ENCODE measurements at regions not wholly inside any gene's neighbourhood (a gene's known extent, or its start where the extent isn't known, plus 50 kb on each side); places are given as distances from the start of the nearest gene placed in this dataset.

- Histone ChIP-seq H3K36me3 (no peaks in the 10 kb centered on the region), H3K4me3 (ENCODE audit: low read depth, low read length) (no peak overlapping the region), H3K4me1 (no peaks in the 10 kb centered on the region), H3K9me3 (no peaks in the 10 kb centered on the region), H3K27me3 (no peaks in the 10 kb centered on the region)
- DNase-seq = no peak
- TF ChIP-seq CTCF (IDR thresholded peaks at IDR 0.05; ENCODE audit: low read depth, low read length) = no peak
These were observed 1016.0 kb upstream of the INTU start for GRCh38 chr4:126616795-126617194.

GRCh38 chr4:126627255-126627654, 1005.5 kb upstream of the INTU start:
- peak; percentile 74 for TF ChIP-seq CTCF (IDR thresholded peaks at IDR 0.05; ENCODE audit: low read depth, low read length)
- H3K4me1 ChIP-seq = no peaks in the 10 kb centered on the region
- no peak overlapping the region for H3K4me3 ChIP-seq (ENCODE audit: low read depth, low read length)
- H3K9me3 ChIP-seq = no peaks in the 10 kb centered on the region
- H3K27me3 ChIP-seq = no peaks in the 10 kb centered on the region
- DNase-seq = peak; percentile 35
- H3K36me3 ChIP-seq = no peaks in the 10 kb centered on the region

DNA sequence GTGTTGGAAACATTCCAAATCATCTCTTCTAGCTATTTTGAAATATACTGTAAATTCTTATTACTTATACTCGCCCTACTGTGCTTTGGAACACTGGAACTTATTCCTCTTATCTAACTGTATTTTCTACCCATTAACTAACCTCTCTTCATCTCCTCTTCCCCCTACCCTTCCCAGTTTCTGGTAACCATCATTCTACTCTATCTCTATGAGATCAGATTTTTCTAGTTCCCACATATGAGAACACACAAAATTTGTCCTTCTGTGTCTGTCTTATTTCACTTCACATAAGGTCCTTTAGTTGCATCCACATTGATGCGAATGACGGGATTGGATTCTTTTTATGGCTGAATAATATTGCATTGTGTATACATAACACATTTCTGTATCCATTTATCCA, 1003.8 kb upstream of the INTU start:
- no peak for DNase-seq
- no peak for TF ChIP-seq CTCF (IDR thresholded peaks at IDR 0.05; ENCODE audit: low read depth, low read length)
- no peak overlapping the region for H3K4me3 ChIP-seq (ENCODE audit: low read depth, low read length)
- no peaks in the 10 kb centered on the region for H3K9me3 ChIP-seq
- no peaks in the 10 kb centered on the region for H3K4me1 ChIP-seq
- H3K36me3 ChIP-seq = no peaks in the 10 kb centered on the region
- H3K27me3 ChIP-seq = no peaks in the 10 kb centered on the region

GRCh38 chr4:126630230-126630629, 1002.5 kb upstream of the INTU start:
- no peak for DNase-seq
- TF ChIP-seq CTCF (IDR thresholded peaks at IDR 0.05; ENCODE audit: low read depth, low read length) = no peak
- no peaks in the 10 kb centered on the region for H3K4me1 ChIP-seq
- H3K36me3 ChIP-seq = no peaks in the 10 kb centered on the region
- no peaks in the 10 kb centered on the region for H3K9me3 ChIP-seq
- no peak overlapping the region for H3K4me3 ChIP-seq (ENCODE audit: low read depth, low read length)
- H3K27me3 ChIP-seq = no peaks in the 10 kb centered on the region

GRCh38 chr4:126633306-126633705, 999.5 kb upstream of the INTU start:
- Histone ChIP-seq H3K9me3 (no peaks in the 10 kb centered on the region), H3K36me3 (no peaks in the 10 kb centered on the region), H3K27me3 (no peaks in the 10 kb centered on the region), H3K4me1 (no peaks in the 10 kb centered on the region), H3K4me3 (ENCODE audit: low read depth, low read length) (no peak overlapping the region)
- DNase-seq = no peak
- no peak for TF ChIP-seq CTCF (IDR thresholded peaks at IDR 0.05; ENCODE audit: low read depth, low read length)

DNA sequence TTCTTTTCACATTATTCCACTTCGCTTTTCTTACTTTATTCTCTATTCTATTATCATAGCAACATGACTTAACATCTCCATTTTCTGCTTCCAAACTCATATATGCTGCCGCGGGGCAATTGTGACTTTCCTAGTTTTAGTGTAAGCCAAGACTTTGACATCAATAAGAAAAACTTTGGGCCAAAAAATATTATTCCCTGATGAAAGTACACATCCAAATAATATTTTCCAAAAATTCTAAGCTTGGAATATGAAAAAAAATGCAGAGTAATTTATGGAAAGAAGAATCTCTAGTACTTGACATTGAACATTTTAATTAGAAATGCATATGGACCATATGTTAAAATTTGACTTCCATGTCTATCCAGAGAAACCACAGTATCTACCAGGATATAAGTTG, 995.1 kb upstream of the INTU start:
- Histone ChIP-seq H3K36me3 (no peaks in the 10 kb centered on the region), H3K4me1 (no peaks in the 10 kb centered on the region), H3K9me3 (no peaks in the 10 kb centered on the region), H3K4me3 (ENCODE audit: low read depth, low read length) (no peak overlapping the region), H3K27me3 (no peaks in the 10 kb centered on the region)
- DNase-seq = no peak
- TF ChIP-seq CTCF (IDR thresholded peaks at IDR 0.05; ENCODE audit: low read depth, low read length) = no peak

Measured in BE2C (cell line).